Suppressor macrophage (primary cell): ENCODE measurements at regions not wholly inside any gene's neighbourhood (a gene's known extent, or its start where the extent isn't known, plus 50 kb on each side); places are given as distances from the start of the nearest gene placed in this dataset.
"Not testable (repeated sequence)": the region's sequence is repeated elsewhere in the genome, so short reads cannot be mapped to it uniquely, and the experiment has no call there.

ENCODE experiments used
- DNase-seq, 4 experiments: peaks; one replicate each; pipeline ENCODE4 v3.0.0-alpha.2; 2020 to 2022

- not testable (repeated sequence) for DNase-seq
Observed at GRCh38 chr12:88368077-88368476, 212.2 kb downstream of the KITLG start.

DNA sequence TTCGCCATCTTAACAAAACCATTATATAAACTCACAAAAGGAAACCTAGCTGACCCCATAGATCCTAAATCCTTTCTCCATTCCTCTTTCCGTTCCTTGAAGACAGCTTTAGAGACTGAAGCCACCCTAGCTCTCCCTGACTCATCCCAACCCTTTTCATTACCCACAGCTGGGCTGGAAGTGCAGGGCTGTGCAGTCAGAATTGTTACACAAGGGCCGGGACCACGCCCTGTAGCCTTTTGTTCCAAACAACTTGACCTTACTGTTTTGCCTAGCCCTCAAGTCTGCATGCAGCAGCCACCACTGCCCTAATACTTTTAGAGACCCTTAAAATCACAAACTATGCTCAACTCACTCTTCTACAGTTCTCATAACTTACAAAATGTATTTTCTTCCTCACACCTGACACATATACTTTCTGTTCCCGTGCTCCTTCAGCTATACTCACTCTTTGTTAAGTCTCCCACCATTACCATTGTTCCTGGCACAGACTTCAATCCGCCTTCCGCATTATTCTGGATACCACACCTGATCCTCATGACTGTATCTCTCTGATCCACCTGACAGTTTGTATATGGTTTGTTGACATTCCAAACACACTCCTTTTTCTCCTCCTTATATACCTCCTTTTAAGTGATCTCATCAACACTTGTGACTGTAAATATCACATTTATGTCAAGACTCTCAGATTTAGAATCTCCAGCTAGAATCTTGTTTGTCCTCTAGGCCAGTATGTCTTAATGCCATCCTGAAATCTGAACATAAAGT lies 208.7 kb downstream of the KITLG start:
- DNase-seq, result no peak

DNA sequence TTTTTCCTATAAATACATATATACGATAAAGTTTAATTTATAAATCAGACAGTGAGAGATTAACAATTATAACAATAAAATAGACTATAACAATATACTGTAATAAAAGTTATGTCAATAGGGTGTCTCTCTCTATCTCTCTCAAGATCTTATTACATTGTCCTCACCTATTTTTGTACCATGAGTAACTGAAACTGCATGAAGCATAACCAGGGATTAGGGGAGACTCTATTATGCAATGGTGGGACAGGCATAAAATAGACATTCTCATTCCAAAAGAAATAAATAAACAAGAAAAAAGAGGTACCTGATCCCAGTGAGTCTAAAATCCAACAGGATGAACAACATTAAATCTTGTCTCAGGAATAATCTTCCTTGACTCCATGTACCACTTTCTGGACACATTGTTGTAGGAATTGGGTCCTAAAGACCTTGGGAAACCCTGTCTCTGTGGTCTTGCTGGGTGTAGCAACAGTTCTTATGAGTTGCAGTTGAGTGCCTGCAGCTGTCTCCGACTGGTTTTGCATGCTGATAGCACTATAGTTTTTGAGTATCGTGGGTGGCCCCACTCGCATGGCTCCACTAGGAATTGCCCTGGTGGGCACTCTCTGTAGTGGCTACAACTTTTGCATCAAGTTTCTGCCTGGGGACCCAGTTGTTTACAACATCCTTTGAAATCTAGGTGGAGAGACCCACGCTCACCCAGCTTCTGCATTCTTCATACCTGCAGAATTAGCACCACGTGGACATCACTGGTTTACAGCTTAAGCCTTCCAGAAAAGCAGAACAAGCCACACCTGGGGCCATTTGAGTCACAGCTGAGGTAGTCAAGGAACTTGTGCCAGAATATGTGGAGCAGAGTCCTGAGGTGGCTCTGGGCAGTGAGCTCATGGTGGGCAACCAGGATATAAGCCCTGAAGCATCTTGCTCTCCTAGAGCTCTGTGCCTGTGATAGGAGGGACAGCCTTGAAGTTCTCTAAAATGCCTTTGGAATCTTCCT lies 204.7 kb downstream of the KITLG start:
- DNase-seq, result no peak

DNA sequence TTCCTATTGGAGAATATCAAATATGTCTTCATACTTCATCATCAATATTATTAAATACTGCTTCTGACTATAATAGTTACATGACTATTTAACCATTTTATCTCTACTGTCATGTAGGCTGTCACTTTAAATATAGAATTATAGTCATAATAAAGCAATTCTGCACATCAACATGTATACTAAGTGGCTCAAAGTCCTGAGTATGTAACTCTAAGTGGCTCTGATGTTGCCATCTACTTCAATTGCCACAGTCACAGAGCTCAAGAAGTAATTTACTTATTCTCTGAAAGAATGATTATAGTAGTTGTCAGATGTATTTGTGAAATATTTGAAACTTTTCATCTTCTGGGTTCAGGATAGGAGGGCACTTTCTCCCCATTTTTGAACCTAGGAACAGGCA lies 202.3 kb downstream of the KITLG start:
- no peak for DNase-seq

- DNase-seq, result peak; percentile 16 to 55 (median 36)
Observed at GRCh38 chr12:88381466-88381865, 198.8 kb downstream of the KITLG start.

DNA sequence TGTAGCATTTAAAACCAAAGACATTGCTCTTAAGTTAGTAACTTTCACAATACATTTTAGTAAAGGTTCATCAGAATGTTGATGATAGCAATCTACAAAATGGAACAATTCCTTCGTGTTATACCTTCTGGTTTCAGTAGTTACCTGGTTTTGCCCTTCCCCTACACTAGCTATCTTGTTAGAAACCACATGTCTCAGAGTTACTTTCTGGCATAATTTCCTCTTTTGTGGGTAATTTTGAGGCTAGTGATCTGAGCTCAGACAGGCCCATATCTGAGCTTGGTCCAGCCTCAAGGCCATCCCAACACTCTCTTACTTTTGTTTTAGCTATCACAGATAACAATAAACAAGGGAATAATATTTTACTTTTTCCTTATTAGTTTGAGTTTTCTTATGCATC lies 196.9 kb downstream of the KITLG start:
- peak in 1 of 4 experiments; percentile 18 for DNase-seq

DNA sequence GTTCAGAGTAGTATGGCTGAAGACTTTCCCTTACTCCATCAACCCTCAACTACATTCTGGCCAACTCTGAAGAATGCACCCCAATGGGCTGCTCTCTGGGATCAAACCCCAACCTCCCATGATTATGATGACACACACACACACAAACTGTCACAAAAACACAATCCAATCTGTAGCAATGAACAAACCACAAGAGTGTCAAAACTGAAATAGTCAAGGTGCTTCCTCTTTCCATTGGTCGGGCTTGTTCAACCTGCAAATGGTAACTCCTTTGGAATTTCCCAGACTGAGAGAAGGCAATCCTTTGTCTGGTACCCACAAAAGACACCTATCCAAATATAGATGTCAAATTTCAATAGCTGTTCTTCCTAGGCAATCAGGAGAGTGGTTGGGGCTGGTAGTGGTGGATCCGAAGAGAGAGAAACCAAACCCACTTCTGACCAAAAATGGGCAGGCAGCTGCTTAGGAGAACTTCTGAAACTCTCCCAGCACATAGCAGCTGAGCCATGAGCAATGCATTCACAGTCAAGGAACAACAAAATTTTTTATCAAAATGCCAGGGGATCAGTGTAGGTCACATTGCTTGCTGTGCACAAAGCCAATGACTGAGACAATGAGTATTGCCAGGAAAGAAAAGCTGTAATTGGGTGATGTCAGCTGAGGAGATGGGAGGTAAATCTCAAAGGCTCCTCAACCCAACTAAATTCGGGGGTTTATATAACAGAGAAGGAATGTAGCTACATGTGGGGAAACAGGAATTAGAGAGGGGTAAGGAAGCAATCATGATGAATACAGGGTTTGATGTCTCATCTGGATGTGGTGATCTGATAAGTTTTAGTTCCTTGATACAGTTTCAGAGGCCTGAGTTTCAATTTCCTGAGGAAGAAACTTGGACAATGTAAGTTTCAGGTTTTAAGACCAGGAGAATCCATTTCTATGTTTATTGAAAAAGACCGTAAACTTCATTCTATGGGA lies 191.4 kb downstream of the KITLG start:
- DNase-seq, result peak in 2 of 4 experiments; percentile 29 to 30

- DNase-seq, result no peak
Observed at GRCh38 chr12:88390811-88391210, 189.5 kb downstream of the KITLG start.

- peak in 3 of 4 experiments; percentile 15 to 53 (median 34) for DNase-seq
Observed at GRCh38 chr12:88391556-88391955, 188.7 kb downstream of the KITLG start.

DNA sequence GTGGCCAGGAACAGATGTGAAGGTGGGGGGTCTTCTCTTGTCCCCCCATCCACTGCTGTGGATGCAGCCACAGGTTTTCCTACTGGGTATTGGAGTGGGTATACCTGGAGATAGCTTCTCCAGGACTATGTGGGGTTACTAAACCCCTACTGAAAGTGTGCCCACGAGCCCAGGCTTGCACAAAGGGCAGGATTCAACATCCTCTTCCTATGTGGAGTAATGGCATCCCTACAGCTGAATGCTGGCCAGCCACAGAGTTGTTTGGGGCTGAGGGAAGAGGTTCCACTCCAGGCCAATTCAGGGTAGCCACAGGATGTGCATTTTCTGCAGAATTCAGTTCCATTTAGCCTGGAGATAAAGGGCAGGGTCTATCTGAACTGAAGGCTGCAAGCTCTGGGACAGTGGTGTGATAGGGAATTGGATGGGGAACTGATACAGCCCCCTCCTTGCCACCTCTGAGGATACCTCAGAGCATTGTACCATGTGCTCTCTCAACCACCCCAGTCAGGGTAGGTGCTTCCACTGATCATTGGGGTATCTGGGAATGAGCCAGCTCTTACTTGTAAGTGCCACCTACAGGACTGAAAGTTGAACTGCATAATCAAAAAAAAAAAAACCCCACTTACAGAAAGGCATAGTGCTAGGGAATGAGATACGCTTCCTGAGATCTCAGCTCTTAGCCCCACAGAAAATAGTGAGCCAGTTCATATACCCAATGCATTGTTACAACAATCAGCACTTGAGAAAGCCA lies 187.1 kb downstream of the KITLG start:
- peak in 3 of 4 experiments; percentile 30 to 55 (median 48) for DNase-seq

DNA sequence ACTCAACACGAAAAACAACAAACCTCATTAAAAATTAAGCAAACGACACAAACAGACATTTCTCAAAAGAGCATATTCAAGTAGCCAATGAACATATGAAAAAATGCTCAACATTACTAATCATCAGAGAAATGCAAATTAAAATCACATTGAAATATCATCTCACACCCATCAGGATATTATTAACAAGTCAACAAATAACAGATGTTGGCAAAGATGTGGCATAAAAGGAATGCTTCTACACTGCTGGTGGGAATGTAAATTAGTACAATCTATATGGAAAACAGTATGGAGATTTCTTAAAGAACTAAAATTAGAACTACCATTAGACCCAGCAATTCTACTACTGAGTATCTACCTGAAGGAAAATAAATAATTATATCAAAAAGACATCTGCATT lies 182.2 kb downstream of the KITLG start:
- DNase-seq, result no peak

GRCh38 chr12:88399811-88400210 lies 180.5 kb downstream of the KITLG start:
- DNase-seq, result no peak

- no peak for DNase-seq
Observed at GRCh38 chr12:88400302-88400701, 180.0 kb downstream of the KITLG start.

DNA sequence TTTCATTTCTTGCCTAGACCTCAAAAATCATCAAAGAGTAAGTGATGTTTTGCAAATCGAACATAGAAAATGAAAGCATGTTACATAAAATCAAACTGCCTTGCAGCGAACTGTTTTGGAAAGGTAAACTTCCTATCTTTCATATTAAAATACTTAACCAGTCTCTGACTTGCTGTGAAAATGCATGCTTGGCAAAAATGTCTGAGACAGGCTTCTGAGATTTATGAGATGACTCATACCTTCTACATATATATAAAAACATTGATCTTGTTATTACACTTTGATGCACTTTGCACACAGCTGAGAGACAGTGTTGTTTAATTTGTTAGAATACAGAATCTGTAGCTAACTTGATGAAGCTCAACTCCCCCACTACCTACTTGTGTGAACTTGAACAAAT lies 179.1 kb downstream of the KITLG start:
- peak in 1 of 4 experiments; percentile 9 for DNase-seq

DNA sequence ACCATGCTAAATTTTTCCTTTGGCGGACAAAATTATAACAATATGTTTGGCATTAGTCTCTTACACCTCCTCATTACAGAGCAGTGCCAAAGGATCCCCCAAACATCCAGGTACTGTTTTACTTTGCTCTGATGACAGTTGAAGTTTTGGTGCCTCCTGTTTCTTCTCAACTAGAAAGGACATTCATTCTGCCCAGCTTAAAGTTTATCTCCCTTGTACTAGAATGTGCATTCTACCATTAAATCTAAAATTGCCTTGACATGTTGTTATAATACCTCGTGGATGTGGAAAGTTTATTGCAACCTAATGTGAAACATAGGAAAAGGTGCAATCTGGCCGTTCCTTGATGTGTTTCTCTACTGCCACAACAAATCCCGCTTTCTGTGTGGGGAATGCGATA lies 173.4 kb downstream of the KITLG start:
- DNase-seq, result no peak

GRCh38 chr12:88408823-88409222 lies 171.4 kb downstream of the KITLG start:
- DNase-seq, result no peak

GRCh38 chr12:88409257-88409656 lies 171.0 kb downstream of the KITLG start:
- no peak for DNase-seq

GRCh38 chr12:88411689-88412088 lies 168.6 kb downstream of the KITLG start:
- DNase-seq, result no peak

DNA sequence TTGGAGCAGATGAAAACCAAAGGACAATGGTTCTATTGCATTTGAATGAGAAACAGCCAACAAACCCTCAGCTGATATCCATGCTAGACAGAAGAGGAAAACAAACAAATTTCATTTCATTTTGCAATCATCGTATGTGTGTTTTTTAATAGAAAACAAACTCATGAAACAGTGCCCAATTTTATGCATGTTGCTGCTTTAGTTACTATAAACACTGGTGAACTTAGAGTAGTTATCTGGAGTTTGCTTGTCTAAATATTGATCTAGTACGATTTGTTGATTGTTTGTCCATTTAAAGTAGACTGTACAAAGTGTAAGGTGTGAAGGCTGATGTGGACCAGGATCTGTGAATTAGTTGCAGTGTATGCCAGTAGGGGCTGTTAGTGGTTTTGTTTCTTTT lies 166.6 kb downstream of the KITLG start:
- DNase-seq, result no peak

DNA sequence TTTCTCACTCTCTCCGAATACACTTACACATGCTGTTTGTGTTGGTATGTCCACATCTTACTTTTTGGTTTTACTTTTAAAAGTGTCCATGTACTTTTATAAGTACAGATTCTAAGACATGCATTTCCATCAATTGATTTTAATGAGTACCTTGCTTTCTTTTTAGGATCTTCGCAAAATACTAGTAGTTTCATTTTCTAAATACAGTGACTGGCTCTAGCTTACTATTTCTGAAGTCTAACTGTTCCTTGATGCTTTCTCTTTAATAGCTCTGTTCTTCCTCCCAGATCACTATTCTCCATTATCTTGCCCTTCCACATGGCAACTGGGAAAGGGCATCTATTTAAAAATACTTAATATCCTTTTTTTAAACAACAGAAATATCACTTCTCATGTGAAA lies 164.1 kb downstream of the KITLG start:
- no peak for DNase-seq

- no peak for DNase-seq
Observed at GRCh38 chr12:88416786-88417185, 163.5 kb downstream of the KITLG start.

- no peak for DNase-seq
Observed at GRCh38 chr12:88417531-88417930, 162.7 kb downstream of the KITLG start.
